ENCODE measurements at regions not wholly inside any gene's neighbourhood (a gene's known extent, or its start where the extent isn't known, plus 50 kb on each side); places are given as distances from the start of the nearest gene placed in this dataset.

GRCh38 chr10:117680601-117681000 is 138.1 kb downstream of the EMX2 start:
- ChIA-PET CTCF (interaction anchor here (0.7 kb wide), 1 partner anchor 11 kb away, joined by 3 read pairs; no protein-coding TSS in a partner anchor), POLR2A (ENCODE audit: low non-redundant PET) (no interaction called here)
- DNase-seq (ENCODE audit: low spot score), result no peak
- no peak for TF ChIP-seq CTCF (conservative IDR thresholded peaks at IDR 0.05; ENCODE audit: low read depth)
- no peak overlapping the region for H3K27ac ChIP-seq

- ChIA-PET POLR2A (ENCODE audit: low non-redundant PET) (no interaction called here), CTCF (interaction anchor here (0.7 kb wide), 1 partner anchor 12 kb away, joined by 3 read pairs; no protein-coding TSS in a partner anchor)
- H3K27ac ChIP-seq, result no peak overlapping the region
- DNase-seq (ENCODE audit: low spot score), result no peak
- no peak for TF ChIP-seq CTCF (conservative IDR thresholded peaks at IDR 0.05; ENCODE audit: low read depth)
These were observed 138.6 kb downstream of the EMX2 start for GRCh38 chr10:117681104-117681503.

DNA sequence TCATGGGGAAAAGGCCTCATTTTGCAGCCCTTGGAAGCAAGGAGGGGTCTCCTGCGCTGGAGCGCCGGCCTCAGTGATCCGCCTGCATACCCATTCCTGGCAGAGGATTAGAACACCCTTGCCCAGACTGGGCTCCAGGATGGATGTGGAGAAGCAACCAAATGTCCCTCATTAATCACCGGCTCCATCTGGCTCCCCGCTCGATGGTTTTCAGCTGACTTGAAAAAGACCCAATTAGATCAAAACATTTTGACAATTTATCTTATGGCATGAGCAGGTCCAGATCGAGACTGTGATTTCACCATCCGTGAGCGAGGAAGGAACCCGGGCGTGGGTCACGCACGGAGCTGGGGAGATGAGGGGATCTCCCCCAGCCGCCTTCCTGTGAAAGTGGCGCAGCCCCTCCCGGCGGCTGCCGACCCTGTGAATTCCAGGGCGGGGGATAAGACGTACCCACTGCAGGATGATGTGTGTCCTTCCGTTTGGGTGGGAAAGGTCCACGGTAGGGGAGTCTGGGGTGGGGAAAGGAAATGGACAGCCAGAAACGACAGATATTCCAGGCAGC is 141.6 kb downstream of the EMX2 start:
- TF ChIP-seq CTCF (conservative IDR thresholded peaks at IDR 0.05; ENCODE audit: low read depth), result no peak
- no peak overlapping the region for H3K27ac ChIP-seq
- no peak for DNase-seq (ENCODE audit: low spot score)
- POLR2A ChIA-PET (ENCODE audit: low non-redundant PET), result no interaction called here
- CTCF ChIA-PET, result no interaction called here

- POLR2A ChIA-PET (ENCODE audit: low non-redundant PET), result interaction anchor here (0.6 kb wide), 1 partner anchor 262 kb away, joined by 4 read pairs; no protein-coding TSS in a partner anchor
- no peak for TF ChIP-seq CTCF (conservative IDR thresholded peaks at IDR 0.05; ENCODE audit: low read depth)
- H3K27ac ChIP-seq, result no peak overlapping the region
- CTCF ChIA-PET, result interaction anchor here (0.7 kb wide), 1 partner anchor 14 kb away, joined by 3 read pairs; no protein-coding TSS in a partner anchor
- DNase-seq (ENCODE audit: low spot score), result peak; percentile 55
These were observed 142.2 kb downstream of the EMX2 start for GRCh38 chr10:117684672-117685211.

- no peak for TF ChIP-seq CTCF (conservative IDR thresholded peaks at IDR 0.05; ENCODE audit: low read depth)
- ChIA-PET CTCF (interaction anchor here (0.7 kb wide), 1 partner anchor 13 kb away, joined by 3 read pairs; no protein-coding TSS in a partner anchor), POLR2A (ENCODE audit: low non-redundant PET) (interaction anchor here (0.6 kb wide), 1 partner anchor 263 kb away, joined by 4 read pairs; no protein-coding TSS in a partner anchor)
- DNase-seq (ENCODE audit: low spot score), result no peak
- H3K27ac ChIP-seq, result no peak overlapping the region
These were observed 142.9 kb downstream of the EMX2 start for GRCh38 chr10:117685431-117685830.

GRCh38 chr10:117686606-117687005 is 144.1 kb downstream of the EMX2 start:
- DNase-seq (ENCODE audit: low spot score), result peak; percentile 36
- ChIA-PET CTCF (no interaction called here), POLR2A (ENCODE audit: low non-redundant PET) (no interaction called here)
- H3K27ac ChIP-seq, result no peak overlapping the region
- no peak for TF ChIP-seq CTCF (conservative IDR thresholded peaks at IDR 0.05; ENCODE audit: low read depth)

Measured in RWPE1 (cell line).